Testis (tissue), 2 donors: ENCODE measurements at regions not wholly inside any gene's neighbourhood (a gene's known extent, or its start where the extent isn't known, plus 50 kb on each side); places are given as distances from the start of the nearest gene placed in this dataset.

Source experiments
- POLR2A ChIP-seq: fragments of 450-650 bp; IDR thresholded peaks from one replicate; pipeline ENCODE4 v1.6.1; 2017; ENCODE audit warnings: antibody characterized with exemption, mild to moderate bottlenecking, moderate library complexity
- TF ChIP-seq, protein P1 (sequence below), 3 experiments: fragments of 450-650 bp in 2 of 3; fragments of 200-600 bp in 1 of 3; sonication (generic) in 1 of 3; IDR thresholded peaks; one replicate each; pipeline ENCODE4 v1.5.1; 2016 to 2019; ENCODE audit warnings: antibody characterized with exemption in 3 of 3, mild to moderate bottlenecking in 2 of 3, moderate library complexity in 1 of 3

- TF ChIP-seq, protein P1, sequence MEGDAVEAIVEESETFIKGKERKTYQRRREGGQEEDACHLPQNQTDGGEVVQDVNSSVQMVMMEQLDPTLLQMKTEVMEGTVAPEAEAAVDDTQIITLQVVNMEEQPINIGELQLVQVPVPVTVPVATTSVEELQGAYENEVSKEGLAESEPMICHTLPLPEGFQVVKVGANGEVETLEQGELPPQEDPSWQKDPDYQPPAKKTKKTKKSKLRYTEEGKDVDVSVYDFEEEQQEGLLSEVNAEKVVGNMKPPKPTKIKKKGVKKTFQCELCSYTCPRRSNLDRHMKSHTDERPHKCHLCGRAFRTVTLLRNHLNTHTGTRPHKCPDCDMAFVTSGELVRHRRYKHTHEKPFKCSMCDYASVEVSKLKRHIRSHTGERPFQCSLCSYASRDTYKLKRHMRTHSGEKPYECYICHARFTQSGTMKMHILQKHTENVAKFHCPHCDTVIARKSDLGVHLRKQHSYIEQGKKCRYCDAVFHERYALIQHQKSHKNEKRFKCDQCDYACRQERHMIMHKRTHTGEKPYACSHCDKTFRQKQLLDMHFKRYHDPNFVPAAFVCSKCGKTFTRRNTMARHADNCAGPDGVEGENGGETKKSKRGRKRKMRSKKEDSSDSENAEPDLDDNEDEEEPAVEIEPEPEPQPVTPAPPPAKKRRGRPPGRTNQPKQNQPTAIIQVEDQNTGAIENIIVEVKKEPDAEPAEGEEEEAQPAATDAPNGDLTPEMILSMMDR (IDR thresholded peaks at IDR 0.05): no peak
- no peak for TF ChIP-seq POLR2A
These were observed 83.2 kb upstream of the SMAD3 start for GRCh38 chr15:66982250-66982649.
